ENCODE measurements at regions not wholly inside any gene's neighbourhood (a gene's known extent, or its start where the extent isn't known, plus 50 kb on each side); places are given as distances from the start of the nearest gene placed in this dataset.

- TF ChIP-seq CTCF (IDR thresholded peaks at IDR 0.05), result no peak
- TF ChIP-seq POLR2A (IDR thresholded peaks at IDR 0.05), result no peak
Observed at GRCh38 chr18:29198834-29199233, 1021.9 kb upstream of the CDH2 start.

Measured in lower leg skin (tissue), 3 donors.